Left ventricle myocardium superior (tissue), 1 donor: ENCODE measurements at regions not wholly inside any gene's neighbourhood (a gene's known extent, or its start where the extent isn't known, plus 50 kb on each side); places are given as distances from the start of the nearest gene placed in this dataset.

Experiments used
- ATAC-seq: fragments of 200-7000 bp; cut with Tn5 transposase; one replicate; pipeline ENCODE4 v1.9.1; 2020; ENCODE audit warnings: mild to moderate bottlenecking, moderate library complexity
- DNase-seq: peaks from one replicate; pipeline ENCODE4 v3.0.0-alpha.2; 2020
- intact Hi-C: fragments of 100-400 bp; cut with micrococcal nuclease; formaldehyde crosslinking; loops from one replicate; pipeline ENCODE4 v1.11.0; 2022
- donor health status: DM: no; HTN: yes; CAD: no; lungs with severe emphysema.

GRCh38 chr2:234773764-234774409 is 177.9 kb upstream of the SH3BP4 start:
- intact Hi-C loops: no loop called here
- ATAC-seq (no peak), DNase-seq (no peak)

- ATAC-seq (no peak), DNase-seq (no peak)
- intact Hi-C loops: no loop called here
These were observed 178.7 kb upstream of the SH3BP4 start for GRCh38 chr2:234773129-234773528.

- DNase-seq (no peak), ATAC-seq (peak; percentile 38)
- intact Hi-C loops: no loop called here
These were observed 179.1 kb upstream of the SH3BP4 start for GRCh38 chr2:234772733-234773060.

- intact Hi-C loops: no loop called here
- ATAC-seq (peak; percentile 70), DNase-seq (no peak)
These were observed 179.7 kb upstream of the SH3BP4 start for GRCh38 chr2:234771980-234772732.

GRCh38 chr2:234771176-234771575 is 180.6 kb upstream of the SH3BP4 start:
- no peak for DNase-seq
- no peak for ATAC-seq
- intact Hi-C loops: no loop called here

GRCh38 chr2:234770715-234771141 is 181.1 kb upstream of the SH3BP4 start:
- DNase-seq (no peak), ATAC-seq (no peak)
- intact Hi-C loops: no loop called here

- DNase-seq (peak; percentile 48), ATAC-seq (peak; percentile 82)
- intact Hi-C loops: no loop called here
These were observed 181.7 kb upstream of the SH3BP4 start for GRCh38 chr2:234770031-234770506.

GRCh38 chr2:234768608-234769196 is 183.1 kb upstream of the SH3BP4 start:
- intact Hi-C loops: no loop called here
- no peak for DNase-seq
- peak; percentile 11 for ATAC-seq

GRCh38 chr2:234765279-234765678 is 186.5 kb upstream of the SH3BP4 start:
- intact Hi-C loops: no loop called here
- DNase-seq: no peak
- no peak for ATAC-seq

GRCh38 chr2:234764372-234764771 is 187.4 kb upstream of the SH3BP4 start:
- intact Hi-C loops: no loop called here
- DNase-seq: no peak
- ATAC-seq: no peak

- DNase-seq: no peak
These were observed 188.6 kb upstream of the SH3BP4 start for GRCh38 chr2:234763002-234763873.

GRCh38 chr2:234761910-234762309 is 189.9 kb upstream of the SH3BP4 start:
- intact Hi-C loops: no loop called here
- no peak for ATAC-seq
- no peak for DNase-seq

More at GRCh38 chr2:234763002-234763873, 188.6 kb upstream of the SH3BP4 start:
- intact Hi-C loops: no loop called here
- ATAC-seq: peak; percentile 52

GRCh38 chr2:234754126-234754525 is 197.7 kb upstream of the SH3BP4 start:
- no peak for ATAC-seq
- DNase-seq: no peak
- intact Hi-C loops: no loop called here

GRCh38 chr2:234753701-234754100 is 198.1 kb upstream of the SH3BP4 start:
- no peak for ATAC-seq
- no peak for DNase-seq
- intact Hi-C loops: no loop called here

GRCh38 chr2:234752966-234753365 is 198.9 kb upstream of the SH3BP4 start:
- intact Hi-C loops: no loop called here
- DNase-seq: no peak
- ATAC-seq: no peak

GRCh38 chr2:234751275-234751973 is 200.4 kb upstream of the SH3BP4 start:
- intact Hi-C loops: no loop called here
- ATAC-seq (no peak), DNase-seq (no peak)

GRCh38 chr2:234747833-234748559 is 203.8 kb upstream of the SH3BP4 start:
- intact Hi-C loops: no loop called here
- no peak for DNase-seq
- no peak for ATAC-seq

- ATAC-seq (no peak), DNase-seq (no peak)
- intact Hi-C loops: no loop called here
These were observed 204.8 kb upstream of the SH3BP4 start for GRCh38 chr2:234747032-234747431.
